ENCODE measurements at regions not wholly inside any gene's neighbourhood (a gene's known extent, or its start where the extent isn't known, plus 50 kb on each side); places are given as distances from the start of the nearest gene placed in this dataset.

DNA sequence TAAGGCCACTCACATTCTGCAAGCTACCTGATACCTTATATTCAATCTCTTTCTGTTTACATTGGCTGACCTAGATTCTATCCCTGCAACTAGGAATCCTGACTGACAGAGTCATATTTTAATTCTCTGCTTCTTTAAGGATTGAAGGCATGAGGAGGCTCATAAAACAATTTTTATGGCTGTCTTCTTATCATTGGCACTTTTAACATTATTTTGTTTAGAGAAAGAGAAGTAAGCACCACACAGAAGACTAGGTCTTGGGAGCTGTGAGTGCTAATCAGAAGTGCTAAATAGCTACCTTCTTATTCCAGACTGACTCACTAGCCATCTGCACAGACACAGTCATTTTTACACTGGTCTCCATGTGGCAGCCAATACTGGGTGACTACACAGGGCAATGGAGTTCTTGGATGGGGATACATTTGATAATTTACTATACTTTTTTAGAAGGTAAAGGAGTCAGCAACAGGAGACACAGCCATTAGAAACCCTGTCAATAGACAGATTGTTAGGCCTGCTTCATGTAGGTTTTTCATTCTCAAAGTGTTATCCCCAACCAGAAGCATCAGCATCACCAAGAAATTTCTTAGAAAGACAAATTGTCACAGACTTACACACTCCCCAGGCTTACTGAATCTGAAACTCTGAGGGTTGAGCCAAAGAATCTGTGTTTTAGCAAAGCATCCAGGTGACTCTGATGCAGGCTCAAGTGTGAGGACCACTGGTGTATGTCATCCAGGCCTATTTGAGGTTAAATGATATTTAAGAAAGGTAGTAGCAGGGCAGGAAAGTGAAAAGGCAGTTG lies 214.1 kb downstream of the DUSP6 start:
- TF ChIP-seq POLR2A (IDR thresholded peaks at IDR 0.05) (no peak), CTCF (IDR thresholded peaks at IDR 0.05) (no peak)
